A549 (cell line): ENCODE measurements at regions not wholly inside any gene's neighbourhood (a gene's known extent, or its start where the extent isn't known, plus 50 kb on each side); places are given as distances from the start of the nearest gene placed in this dataset.
A peak's percentile ranks its signal among the peaks of the same experiment; 100 is the strongest.

Source experiments
- ATAC-seq, 2 experiments: fragments of 200-7000 bp in 1 of 2; fragments of >200 bp in 1 of 2; cut with Nextera tagmentation in 1 of 2; cut with Tn5 transposase in 1 of 2; 3 replicates each; pipeline versions ENCODE4 v1.8.0 to v1.9.1; 2018 to 2020; ENCODE audit warnings: mild to moderate bottlenecking in 1 of 2, moderate library complexity in 1 of 2
- CTCF ChIA-PET: fragments of 300-600 bp; sonication (Branson Sonifier 250); formaldehyde crosslinking; extraction: SDS; loops from one replicate; lab custom pipeline; 2021; ENCODE audit warnings: antibody characterized with exemption, inconsistent platforms; lab: Yijun Ruan, JAX
- POLR2A ChIA-PET: fragments of 350-600 bp; formaldehyde crosslinking; extraction: SDS; loops from one replicate; lab custom pipeline; 2021; ENCODE audit warnings: antibody characterized with exemption, inconsistent platforms; lab: Yijun Ruan, JAX
- DNase-seq, 2 experiments: peaks; one replicate each; pipeline versions ENCODE4 v3.0.0 to v3.0.0-alpha.2; 2011 to 2016; ENCODE audit warnings: low read depth in 1 of 2, low spot score in 1 of 2
- FAIRE-seq: peaks from 2 replicates; lab custom pipeline; 2011; peaks lifted over from hg19 to GRCh38; lab: Jason Lieb, UNC
- H3K27ac ChIP-seq, 2 experiments: fragments of >200 bp; sonication (Bioruptor Twin); formaldehyde crosslinking; 3 replicates each; pipeline ENCODE4 v1.5.1; 2016 to 2017
- H3K4me1 ChIP-seq: fragments of >200 bp; sonication (Bioruptor Twin); formaldehyde crosslinking; 3 replicates; pipeline ENCODE4 v1.6.1; 2016
- H3K4me2 ChIP-seq: fragments of >200 bp; sonication (Bioruptor Twin); formaldehyde crosslinking; 3 replicates; pipeline ENCODE4 v1.6.1; 2016
- H3K4me3 ChIP-seq: fragments of >200 bp; sonication (Bioruptor Twin); formaldehyde crosslinking; 3 replicates; pipeline ENCODE4 v1.5.1; 2016
- H3K9me3 ChIP-seq: fragments of >200 bp; sonication (Bioruptor Twin); formaldehyde crosslinking; 3 replicates; pipeline ENCODE4 v1.6.1; 2016
- BHLHE40 ChIP-seq: IDR thresholded peaks from 2 replicates; pipeline ENCODE4 v1.6.1; 2012; ENCODE audit warnings: low read depth, low read length, inconsistent platforms
- CEBPB ChIP-seq, 2 experiments: fragments of >200 bp in 1 of 2; sonication (Bioruptor Twin) in 1 of 2; formaldehyde crosslinking in 1 of 2; IDR thresholded peaks; 2 replicates each; pipeline ENCODE4 v1.6.1; 2012 to 2016
- E2F6 ChIP-seq: IDR thresholded peaks from 2 replicates; pipeline ENCODE4 v1.6.1; 2012; ENCODE audit warnings: low read depth, borderline replicate concordance
- EP300 ChIP-seq, 2 experiments: fragments of >200 bp; sonication (Bioruptor Twin); formaldehyde crosslinking; IDR thresholded peaks; 2 replicates in 1 of 2; 3 replicates in 1 of 2; pipeline ENCODE4 v1.6.1; 2016 to 2017
- FOSB ChIP-seq: fragments of 250-450 bp; sonication (Bioruptor Pico); IDR thresholded peaks from 2 replicates; pipeline ENCODE4 v1.5.0; 2020; ENCODE audit warnings: mild to moderate bottlenecking, moderate library complexity
- GATA3 ChIP-seq: IDR thresholded peaks from 2 replicates; pipeline ENCODE4 v1.6.1; 2012; ENCODE audit warnings: borderline replicate concordance
- HDAC2 ChIP-seq: fragments of 200-600 bp; sonication (generic); IDR thresholded peaks from 2 replicates; pipeline ENCODE4 v1.6.1; 2016
- HEYL ChIP-seq: fragments of 250-450 bp; sonication (Bioruptor Pico); IDR thresholded peaks from 2 replicates; pipeline ENCODE4 v1.8.0; 2021; ENCODE audit warnings: mild to moderate bottlenecking, moderate library complexity
- JUN ChIP-seq, 2 experiments: fragments of >200 bp; sonication (Bioruptor Twin); formaldehyde crosslinking; IDR thresholded peaks; 2 replicates in 1 of 2; 3 replicates in 1 of 2; pipeline ENCODE4 v1.6.1; 2016 to 2017
- JUNB ChIP-seq: fragments of >200 bp; sonication (Bioruptor Twin); formaldehyde crosslinking; IDR thresholded peaks from 2 replicates; pipeline ENCODE4 v1.6.1; 2016
- KDM5A ChIP-seq: fragments of 200-600 bp; sonication (generic); IDR thresholded peaks from 2 replicates; pipeline ENCODE4 v1.6.1; 2016; ENCODE audit warnings: antibody characterized with exemption, mild to moderate bottlenecking
- MAZ ChIP-seq: fragments of 150-350 bp; IDR thresholded peaks from 2 replicates; pipeline ENCODE4 v1.6.1; 2014; ENCODE audit warnings: antibody characterized with exemption, low read depth, low read length, borderline replicate concordance
- NFE2L2 ChIP-seq: fragments of 150-350 bp; conservative IDR thresholded peaks from 2 replicates; pipeline ENCODE4 v1.6.1; 2014; ENCODE audit warnings: low read length
- NR3C1 ChIP-seq: fragments of >200 bp; sonication (Bioruptor Twin); formaldehyde crosslinking; IDR thresholded peaks from 3 replicates; pipeline ENCODE4 v1.6.1; 2017
- PBX3 ChIP-seq: IDR thresholded peaks from 2 replicates; pipeline ENCODE4 v1.6.1; 2012
- POLR2A ChIP-seq: IDR thresholded peaks from 2 replicates; pipeline ENCODE4 v1.6.1; 2012; ENCODE audit warnings: mild to moderate bottlenecking, low read length
- RCOR1 ChIP-seq: fragments of 150-350 bp; IDR thresholded peaks from 2 replicates; pipeline ENCODE4 v1.6.1; 2014; ENCODE audit warnings: antibody characterized with exemption, low read length, low read depth
- RFX5 ChIP-seq: fragments of 450-650 bp; IDR thresholded peaks from 2 replicates; pipeline ENCODE4 v1.7.1; 2014; ENCODE audit warnings: antibody characterized with exemption, mild to moderate bottlenecking, moderate library complexity
- SMC3 ChIP-seq: fragments of >200 bp; sonication (Bioruptor Twin); formaldehyde crosslinking; IDR thresholded peaks from 3 replicates; pipeline ENCODE4 v1.6.1; 2018; ENCODE audit warnings: inconsistent platforms
- TP53 ChIP-seq: fragments of 250-450 bp; sonication (Bioruptor Pico); IDR thresholded peaks from 2 replicates; pipeline ENCODE4 v1.5.0; 2021; ENCODE audit warnings: mild to moderate bottlenecking, moderate library complexity
- USF2 ChIP-seq: fragments of 450-650 bp; IDR thresholded peaks from 2 replicates; pipeline ENCODE4 v1.6.1; 2014; ENCODE audit warnings: antibody characterized with exemption
- ZC3H11A ChIP-seq: fragments of 450-650 bp; IDR thresholded peaks from 2 replicates; pipeline ENCODE4 v1.6.1; 2014; ENCODE audit warnings: antibody characterized with exemption, mild to moderate bottlenecking
- ZFP36 ChIP-seq: fragments of 450-650 bp; IDR thresholded peaks from 2 replicates; pipeline ENCODE4 v1.6.1; 2014; ENCODE audit warnings: borderline replicate concordance; ENCODE audit not compliant: partially characterized antibody
- WGBS: methylation state at CpG from one replicate; pipeline ENCODE4 v1.1.6; 2017; ENCODE audit errors: missing lambda C conversion rate; 5-methylcytosine and 5-hydroxymethylcytosine counted together
- TF ChIP-seq, protein P1 (sequence below): fragments of 200-600 bp; sonication (generic); IDR thresholded peaks from 2 replicates; pipeline ENCODE4 v1.6.1; 2016; ENCODE audit warnings: antibody characterized with exemption, mild to moderate bottlenecking, moderate library complexity
- TF ChIP-seq, protein P2 (sequence below): fragments of >200 bp; sonication (Bioruptor Twin); formaldehyde crosslinking; IDR thresholded peaks from 2 replicates; pipeline ENCODE4 v1.6.1; 2016
- TF ChIP-seq, protein P3 (sequence below): fragments of 150-350 bp; IDR thresholded peaks from 2 replicates; pipeline ENCODE4 v1.6.1; 2014; ENCODE audit warnings: low read depth, mild to moderate bottlenecking, low read length
- TF ChIP-seq, protein P4 (sequence below): fragments of >200 bp; sonication (Bioruptor Twin); formaldehyde crosslinking; IDR thresholded peaks from 3 replicates; pipeline ENCODE4 v1.6.1; 2016

- TF ChIP-seq JUNB (no peak), CEBPB (IDR thresholded peaks at IDR 0.05) (no peak)
Observed at GRCh38 chr12:42733911-42734310, 144.4 kb upstream of the PRICKLE1 start.

DNA sequence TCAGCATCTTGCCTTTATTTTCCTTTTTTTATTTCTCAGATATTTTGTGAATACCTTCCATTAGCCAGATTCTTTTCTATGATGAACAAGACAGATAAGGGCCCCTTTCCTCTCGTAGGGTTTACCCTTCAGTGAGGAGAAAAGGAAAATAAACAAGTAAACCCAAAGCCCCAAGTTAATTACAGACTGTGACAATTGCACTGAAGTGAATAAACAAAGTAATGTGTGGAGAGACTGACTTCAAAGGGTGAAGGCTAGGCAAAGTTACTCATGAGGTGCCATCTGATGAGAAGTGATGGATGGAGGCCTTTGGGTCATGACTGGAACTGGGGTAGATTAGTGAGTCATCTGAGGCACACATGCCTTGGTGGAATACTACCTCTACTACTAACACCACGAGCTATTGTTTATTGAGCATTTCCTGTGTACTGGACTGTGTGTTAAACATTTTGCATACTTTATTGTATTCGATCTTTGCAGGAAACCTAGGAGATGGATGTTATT is 143.4 kb upstream of the PRICKLE1 start:
- TF ChIP-seq HDAC2 = no peak
- TF ChIP-seq, protein P1, sequence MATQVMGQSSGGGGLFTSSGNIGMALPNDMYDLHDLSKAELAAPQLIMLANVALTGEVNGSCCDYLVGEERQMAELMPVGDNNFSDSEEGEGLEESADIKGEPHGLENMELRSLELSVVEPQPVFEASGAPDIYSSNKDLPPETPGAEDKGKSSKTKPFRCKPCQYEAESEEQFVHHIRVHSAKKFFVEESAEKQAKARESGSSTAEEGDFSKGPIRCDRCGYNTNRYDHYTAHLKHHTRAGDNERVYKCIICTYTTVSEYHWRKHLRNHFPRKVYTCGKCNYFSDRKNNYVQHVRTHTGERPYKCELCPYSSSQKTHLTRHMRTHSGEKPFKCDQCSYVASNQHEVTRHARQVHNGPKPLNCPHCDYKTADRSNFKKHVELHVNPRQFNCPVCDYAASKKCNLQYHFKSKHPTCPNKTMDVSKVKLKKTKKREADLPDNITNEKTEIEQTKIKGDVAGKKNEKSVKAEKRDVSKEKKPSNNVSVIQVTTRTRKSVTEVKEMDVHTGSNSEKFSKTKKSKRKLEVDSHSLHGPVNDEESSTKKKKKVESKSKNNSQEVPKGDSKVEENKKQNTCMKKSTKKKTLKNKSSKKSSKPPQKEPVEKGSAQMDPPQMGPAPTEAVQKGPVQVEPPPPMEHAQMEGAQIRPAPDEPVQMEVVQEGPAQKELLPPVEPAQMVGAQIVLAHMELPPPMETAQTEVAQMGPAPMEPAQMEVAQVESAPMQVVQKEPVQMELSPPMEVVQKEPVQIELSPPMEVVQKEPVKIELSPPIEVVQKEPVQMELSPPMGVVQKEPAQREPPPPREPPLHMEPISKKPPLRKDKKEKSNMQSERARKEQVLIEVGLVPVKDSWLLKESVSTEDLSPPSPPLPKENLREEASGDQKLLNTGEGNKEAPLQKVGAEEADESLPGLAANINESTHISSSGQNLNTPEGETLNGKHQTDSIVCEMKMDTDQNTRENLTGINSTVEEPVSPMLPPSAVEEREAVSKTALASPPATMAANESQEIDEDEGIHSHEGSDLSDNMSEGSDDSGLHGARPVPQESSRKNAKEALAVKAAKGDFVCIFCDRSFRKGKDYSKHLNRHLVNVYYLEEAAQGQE = no peak
- no peak for TF ChIP-seq ZC3H11A
- TF ChIP-seq POLR2A = no peak
- TF ChIP-seq RCOR1 = no peak
- no peak for TF ChIP-seq TP53 (CRISPR knock-in tag)
- no peak for TF ChIP-seq JUN (IDR thresholded peaks at IDR 0.05)
- no peak for TF ChIP-seq JUNB
- TF ChIP-seq RFX5 = no peak
- TF ChIP-seq, protein P2, sequence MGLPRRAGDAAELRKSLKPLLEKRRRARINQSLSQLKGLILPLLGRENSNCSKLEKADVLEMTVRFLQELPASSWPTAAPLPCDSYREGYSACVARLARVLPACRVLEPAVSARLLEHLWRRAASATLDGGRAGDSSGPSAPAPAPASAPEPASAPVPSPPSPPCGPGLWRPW = no peak
- no peak for TF ChIP-seq FOSB
- TF ChIP-seq SMC3 = no peak
- TF ChIP-seq, protein P3, sequence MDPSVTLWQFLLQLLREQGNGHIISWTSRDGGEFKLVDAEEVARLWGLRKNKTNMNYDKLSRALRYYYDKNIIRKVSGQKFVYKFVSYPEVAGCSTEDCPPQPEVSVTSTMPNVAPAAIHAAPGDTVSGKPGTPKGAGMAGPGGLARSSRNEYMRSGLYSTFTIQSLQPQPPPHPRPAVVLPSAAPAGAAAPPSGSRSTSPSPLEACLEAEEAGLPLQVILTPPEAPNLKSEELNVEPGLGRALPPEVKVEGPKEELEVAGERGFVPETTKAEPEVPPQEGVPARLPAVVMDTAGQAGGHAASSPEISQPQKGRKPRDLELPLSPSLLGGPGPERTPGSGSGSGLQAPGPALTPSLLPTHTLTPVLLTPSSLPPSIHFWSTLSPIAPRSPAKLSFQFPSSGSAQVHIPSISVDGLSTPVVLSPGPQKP = no peak
- TF ChIP-seq, protein P4, sequence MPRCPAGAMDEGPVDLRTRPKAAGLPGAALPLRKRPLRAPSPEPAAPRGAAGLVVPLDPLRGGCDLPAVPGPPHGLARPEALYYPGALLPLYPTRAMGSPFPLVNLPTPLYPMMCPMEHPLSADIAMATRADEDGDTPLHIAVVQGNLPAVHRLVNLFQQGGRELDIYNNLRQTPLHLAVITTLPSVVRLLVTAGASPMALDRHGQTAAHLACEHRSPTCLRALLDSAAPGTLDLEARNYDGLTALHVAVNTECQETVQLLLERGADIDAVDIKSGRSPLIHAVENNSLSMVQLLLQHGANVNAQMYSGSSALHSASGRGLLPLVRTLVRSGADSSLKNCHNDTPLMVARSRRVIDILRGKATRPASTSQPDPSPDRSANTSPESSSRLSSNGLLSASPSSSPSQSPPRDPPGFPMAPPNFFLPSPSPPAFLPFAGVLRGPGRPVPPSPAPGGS = no peak
- TF ChIP-seq ZFP36 = no peak
- no peak for TF ChIP-seq CEBPB (IDR thresholded peaks at IDR 0.05)
- TF ChIP-seq MAZ = no peak
- TF ChIP-seq GATA3 = no peak
- no peak for TF ChIP-seq EP300 (IDR thresholded peaks at IDR 0.05)
- POLR2A ChIA-PET = no interaction called here
- WGBS = 7% methylated on average over 3 of the region's 3 CpGs
- no peaks in the 10 kb centered on the region for H3K9me3 ChIP-seq
- no peak overlapping the region for H3K4me2 ChIP-seq
- no peak overlapping the region for H3K27ac ChIP-seq
- ATAC-seq (no peak), DNase-seq (no peak), FAIRE-seq (no peak)
- no peak overlapping the region for H3K4me3 ChIP-seq
- CTCF ChIA-PET = no interaction called here
- peaks cover 12% of the 10 kb centered on the region; the same call in 1 of the 3 replicates for H3K4me1 ChIP-seq

More at GRCh38 chr12:42733911-42734310, 144.4 kb upstream of the PRICKLE1 start:
- Histone ChIP-seq H3K4me3 (no peak overlapping the region), H3K4me2 (no peak overlapping the region), H3K9me3 (no peaks in the 10 kb centered on the region), H3K27ac (no peak overlapping the region), H3K4me1 (peaks cover 9% of the 10 kb centered on the region; the same call in 1 of the 3 replicates)
- no peak for ATAC-seq
- 19% methylated on average over 3 of the region's 3 CpGs for WGBS
- ChIA-PET POLR2A (no interaction called here), CTCF (no interaction called here)
- FAIRE-seq = no peak
- DNase-seq = no peak

- ATAC-seq (no peak), FAIRE-seq (no peak), DNase-seq (no peak)
- POLR2A ChIA-PET = no interaction called here
- peaks cover 12% of the 10 kb centered on the region; the same call in 1 of the 3 replicates for H3K4me1 ChIP-seq
- H3K4me3 ChIP-seq = no peak overlapping the region
- CTCF ChIA-PET = interaction anchor here (1.0 to 1.2 kb wide), 2 partner anchors 31 to 90 kb away, joined by 3 read pairs; no protein-coding TSS in a partner anchor
- peaks cover 5% of the 10 kb centered on the region; the same call in 1 of the 3 replicates for H3K9me3 ChIP-seq
- H3K27ac ChIP-seq = no peak overlapping the region
- 33% methylated on average over 4 of the region's 4 CpGs for WGBS
- H3K4me2 ChIP-seq = peak overlapping the region; percentile 1; the same call in 1 of the 3 replicates
- TF ChIP-seq HEYL (no peak), NFE2L2 (no peak), BHLHE40 (no peak), NR3C1 (no peak), TP53 (CRISPR knock-in tag) (no peak), E2F6 (no peak), KDM5A (no peak), PBX3 (no peak), SMC3 (no peak), USF2 (no peak)
- TF ChIP-seq, protein P2 = no peak
Observed at GRCh38 chr12:42730291-42730690, 140.7 kb upstream of the PRICKLE1 start.
